GM12875 (cell line): ENCODE measurements at regions not wholly inside any gene's neighbourhood (a gene's known extent, or its start where the extent isn't known, plus 50 kb on each side); places are given as distances from the start of the nearest gene placed in this dataset.

Experiments
- H3K4me3 ChIP-seq: one replicate; pipeline ENCODE4 v1.5.1; 2011; ENCODE audit warnings: low read depth, low read length, control low read depth
- TF ChIP-seq, protein P1 (sequence below): IDR thresholded peaks from 2 replicates; pipeline ENCODE4 v1.5.1; 2011; ENCODE audit warnings: low read depth, mild to moderate bottlenecking, control low read depth, inconsistent platforms, low read length, moderate library complexity, borderline replicate concordance; ENCODE audit not compliant: insufficient read depth

DNA sequence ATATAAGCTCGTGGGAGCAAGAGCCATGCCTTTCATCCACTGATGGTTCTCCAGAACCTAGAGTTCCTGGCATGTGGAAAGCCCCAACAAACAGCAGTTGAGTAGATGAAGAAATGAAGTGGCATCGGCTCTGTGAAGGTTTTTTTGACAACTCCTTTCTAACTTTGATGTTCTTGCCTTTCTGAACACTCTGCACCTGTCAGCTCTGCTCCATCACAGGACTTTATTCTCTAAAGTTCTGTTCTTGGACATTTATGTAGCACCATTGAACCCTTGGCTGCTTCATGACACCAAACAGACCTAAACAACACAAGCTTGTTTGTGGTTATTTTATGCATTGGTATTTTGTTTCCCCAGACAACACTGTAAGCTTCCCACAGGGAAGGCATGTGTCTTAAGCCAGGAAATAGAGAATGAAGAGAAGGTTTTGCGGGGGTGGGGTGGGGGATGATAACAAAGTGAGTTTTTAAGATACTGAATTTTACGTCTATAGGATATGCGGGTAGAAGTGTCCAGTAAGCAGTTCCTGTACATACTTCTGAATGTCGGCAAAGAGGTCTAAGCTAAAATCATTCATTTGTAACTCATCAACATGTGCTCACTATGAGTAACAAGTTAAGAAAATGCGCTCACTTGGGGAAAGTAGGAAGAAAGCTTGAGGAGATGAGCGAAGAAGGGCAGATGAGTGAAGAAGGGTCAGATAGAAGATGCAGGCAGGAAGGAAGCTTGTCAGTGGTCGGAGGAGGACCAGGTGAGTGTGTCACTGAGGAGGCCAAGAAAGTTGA, 146.0 kb upstream of the PLEKHG7 start:
- peak overlapping the region; percentile 63 for H3K4me3 ChIP-seq
- TF ChIP-seq, protein P1, sequence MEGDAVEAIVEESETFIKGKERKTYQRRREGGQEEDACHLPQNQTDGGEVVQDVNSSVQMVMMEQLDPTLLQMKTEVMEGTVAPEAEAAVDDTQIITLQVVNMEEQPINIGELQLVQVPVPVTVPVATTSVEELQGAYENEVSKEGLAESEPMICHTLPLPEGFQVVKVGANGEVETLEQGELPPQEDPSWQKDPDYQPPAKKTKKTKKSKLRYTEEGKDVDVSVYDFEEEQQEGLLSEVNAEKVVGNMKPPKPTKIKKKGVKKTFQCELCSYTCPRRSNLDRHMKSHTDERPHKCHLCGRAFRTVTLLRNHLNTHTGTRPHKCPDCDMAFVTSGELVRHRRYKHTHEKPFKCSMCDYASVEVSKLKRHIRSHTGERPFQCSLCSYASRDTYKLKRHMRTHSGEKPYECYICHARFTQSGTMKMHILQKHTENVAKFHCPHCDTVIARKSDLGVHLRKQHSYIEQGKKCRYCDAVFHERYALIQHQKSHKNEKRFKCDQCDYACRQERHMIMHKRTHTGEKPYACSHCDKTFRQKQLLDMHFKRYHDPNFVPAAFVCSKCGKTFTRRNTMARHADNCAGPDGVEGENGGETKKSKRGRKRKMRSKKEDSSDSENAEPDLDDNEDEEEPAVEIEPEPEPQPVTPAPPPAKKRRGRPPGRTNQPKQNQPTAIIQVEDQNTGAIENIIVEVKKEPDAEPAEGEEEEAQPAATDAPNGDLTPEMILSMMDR, result no peak

DNA sequence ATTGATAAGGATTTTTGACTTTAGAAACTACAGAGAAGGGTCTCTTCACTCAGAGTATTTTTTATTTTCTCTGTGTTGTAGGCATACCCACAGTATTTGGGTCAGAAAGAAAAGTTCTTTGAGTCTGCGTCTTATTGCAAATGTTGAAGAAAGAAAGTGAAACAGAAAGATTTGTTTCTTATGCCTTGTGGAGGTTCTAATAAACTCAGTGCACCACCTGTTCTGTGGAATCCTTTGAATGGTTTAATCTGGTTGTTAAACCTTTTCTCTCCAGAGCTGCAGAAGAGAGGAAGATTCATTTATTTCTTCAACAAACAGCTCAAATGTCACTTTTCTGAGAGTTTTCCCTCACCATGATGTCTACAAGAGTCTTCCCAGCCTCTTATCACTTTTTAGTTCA, 146.6 kb upstream of the PLEKHG7 start:
- peak overlapping the region; percentile 16 for H3K4me3 ChIP-seq
- TF ChIP-seq, protein P1, result no peak

DNA sequence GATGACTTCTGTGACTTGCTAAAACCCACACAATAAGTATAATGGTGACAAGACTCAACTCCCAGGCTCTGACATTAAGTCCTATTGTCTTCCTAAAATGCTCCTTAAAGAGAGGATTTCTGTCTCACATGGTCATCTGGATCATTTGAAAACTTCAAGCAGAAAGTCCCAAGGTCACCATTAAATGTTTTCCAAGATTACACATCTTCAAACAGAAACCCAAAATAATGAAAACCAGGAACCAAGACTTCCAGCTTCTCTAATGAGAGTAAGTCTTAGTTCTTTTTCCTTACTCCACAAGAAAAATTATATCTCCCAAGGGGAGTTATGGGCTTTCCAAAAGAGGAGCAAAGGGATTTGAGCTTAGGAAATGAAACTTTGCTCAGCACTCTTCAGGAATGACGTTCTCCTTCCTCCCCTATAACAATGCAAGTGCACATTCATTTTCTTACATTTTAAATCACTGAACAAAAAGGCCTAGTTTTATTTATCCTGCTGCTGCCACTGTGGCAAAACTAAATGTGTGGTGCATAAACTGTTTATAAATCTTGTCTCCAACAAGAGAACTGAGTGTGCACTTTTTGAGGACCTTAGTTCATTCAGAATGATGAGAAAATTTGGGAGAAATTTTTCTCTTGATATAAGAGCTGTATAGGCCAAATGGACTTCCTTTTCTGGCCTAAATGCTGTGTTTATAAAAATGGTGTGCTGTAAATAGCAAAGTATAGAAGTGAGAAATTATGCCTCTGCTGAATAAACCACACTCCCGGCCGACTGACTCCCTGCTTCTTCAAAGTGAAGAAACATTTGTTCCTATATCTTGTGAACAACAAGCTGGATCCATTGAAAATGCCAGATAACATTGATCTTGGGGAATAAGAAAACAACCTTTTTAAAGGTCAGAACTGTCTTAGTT, 148.4 kb upstream of the PLEKHG7 start:
- TF ChIP-seq, protein P1, result no peak
- H3K4me3 ChIP-seq, result no peak overlapping the region

DNA sequence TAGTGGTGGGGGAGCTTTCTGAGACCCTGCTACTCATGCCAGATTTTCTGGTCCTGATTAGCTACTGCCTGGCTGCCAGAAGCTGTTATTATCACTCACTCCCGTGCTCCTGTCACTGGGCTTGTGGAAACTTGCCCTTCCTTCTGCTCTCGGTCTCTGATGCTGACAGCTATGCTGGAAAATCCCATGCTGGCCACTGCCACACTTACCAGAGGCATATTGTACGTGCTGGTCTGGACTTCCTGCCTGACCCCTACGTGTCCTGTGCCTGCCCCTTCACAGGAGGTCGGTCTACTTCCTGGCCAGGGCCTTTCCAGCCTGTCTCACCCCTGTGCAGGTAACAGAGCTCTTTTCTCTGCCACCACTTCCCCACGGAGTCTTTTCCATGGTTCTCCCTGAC, 149.4 kb upstream of the PLEKHG7 start:
- TF ChIP-seq, protein P1, result no peak
- no peak overlapping the region for H3K4me3 ChIP-seq

DNA sequence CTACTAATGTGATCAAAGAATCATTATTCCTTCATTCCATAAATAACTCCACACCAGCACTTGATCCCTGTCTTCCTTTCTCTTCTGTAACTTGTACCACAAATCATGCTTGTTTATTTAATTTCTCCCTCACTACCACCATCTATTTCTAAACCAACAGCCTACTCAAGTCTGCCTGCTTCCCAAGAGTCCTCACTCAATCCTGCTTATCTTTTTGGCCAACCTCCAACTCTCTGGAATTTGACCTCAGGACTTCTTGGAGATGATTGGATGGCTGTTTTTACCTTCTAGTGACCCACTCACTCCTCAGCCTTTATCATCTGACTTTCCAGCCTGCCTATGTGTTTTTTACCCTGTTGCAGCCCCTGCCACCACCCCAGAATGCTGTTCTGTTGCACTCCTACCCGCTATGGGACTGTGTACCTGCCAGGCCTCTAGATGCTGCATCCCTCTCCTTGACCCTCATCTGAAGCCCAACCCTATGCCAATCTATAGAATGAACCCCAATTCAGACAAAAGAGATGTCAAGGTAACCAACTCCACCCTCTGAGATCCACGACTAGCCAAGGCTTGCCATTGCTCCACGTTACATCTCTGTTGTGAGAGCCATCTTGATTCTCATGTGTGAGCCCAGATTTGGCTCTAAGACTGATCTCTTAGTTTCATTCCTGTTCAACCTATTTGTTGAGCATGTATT, 150.2 kb upstream of the PLEKHG7 start:
- H3K4me3 ChIP-seq, result no peak overlapping the region
- TF ChIP-seq, protein P1, result no peak

DNA sequence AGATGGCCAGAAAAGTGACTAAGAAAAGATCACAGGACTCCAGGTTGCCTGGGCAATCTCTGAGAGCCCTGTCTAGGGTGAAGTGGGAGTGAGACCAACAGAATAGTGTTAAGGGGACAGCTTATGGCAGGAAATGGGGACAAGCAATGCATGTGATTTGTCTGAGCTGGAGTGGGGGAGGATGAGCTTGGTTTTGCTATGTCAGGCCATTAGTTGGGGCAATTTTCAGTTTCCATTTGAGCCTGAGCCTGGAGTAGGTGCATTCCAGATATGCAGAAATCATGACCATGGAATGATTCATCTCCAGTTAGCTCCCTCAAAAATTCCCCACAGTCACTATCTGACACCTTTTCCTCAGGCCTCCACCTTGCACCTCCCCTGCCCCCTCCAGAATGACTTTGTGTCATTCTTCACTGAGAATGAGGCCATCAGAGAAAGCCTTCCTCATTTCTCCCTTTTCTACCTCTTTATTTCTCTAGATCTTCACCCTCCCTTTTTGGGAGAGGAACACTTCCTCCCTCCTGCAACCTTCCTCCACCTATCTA, 150.9 kb upstream of the PLEKHG7 start:
- no peak overlapping the region for H3K4me3 ChIP-seq
- TF ChIP-seq, protein P1, result no peak
